Left renal cortex interstitium (tissue), 4 donors: ENCODE measurements at regions not wholly inside any gene's neighbourhood (a gene's known extent, or its start where the extent isn't known, plus 50 kb on each side); places are given as distances from the start of the nearest gene placed in this dataset.
A peak's percentile ranks its signal among the peaks of the same experiment; 100 is the strongest.

Source experiments
- DNase-seq, 4 donors: peaks; one replicate each; pipeline ENCODE4 v3.0.0-alpha.2; 2013; ENCODE audit warnings: low read depth in 4 of 4, low spot score in 2 of 4, missing footprints in 1 of 4

DNA sequence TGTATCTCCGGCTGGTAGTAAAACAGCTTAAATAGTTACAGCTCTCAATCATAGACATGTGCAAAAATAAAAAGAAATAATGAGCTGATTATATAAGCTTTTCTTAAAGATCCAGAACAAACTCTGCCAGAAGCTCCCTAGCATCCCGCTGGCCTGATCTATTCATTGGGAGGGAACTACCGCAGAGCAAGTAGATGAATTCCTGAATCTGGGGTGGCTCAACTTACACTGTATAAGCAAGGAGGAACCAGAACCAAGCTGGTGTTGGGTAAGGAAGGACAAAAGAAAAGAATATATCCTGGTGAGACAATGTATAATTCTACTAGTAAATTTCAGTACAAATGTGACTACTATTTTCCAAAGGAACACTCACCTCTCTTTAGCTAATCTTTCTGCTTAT, 1122.2 kb downstream of the OLFM4 start:
- no peak for DNase-seq

GRCh38 chr13:54162069-54162468, 1133.5 kb downstream of the OLFM4 start:
- no peak for DNase-seq

GRCh38 chr13:54165581-54166215, 1137.1 kb downstream of the OLFM4 start:
- no peak for DNase-seq

DNA sequence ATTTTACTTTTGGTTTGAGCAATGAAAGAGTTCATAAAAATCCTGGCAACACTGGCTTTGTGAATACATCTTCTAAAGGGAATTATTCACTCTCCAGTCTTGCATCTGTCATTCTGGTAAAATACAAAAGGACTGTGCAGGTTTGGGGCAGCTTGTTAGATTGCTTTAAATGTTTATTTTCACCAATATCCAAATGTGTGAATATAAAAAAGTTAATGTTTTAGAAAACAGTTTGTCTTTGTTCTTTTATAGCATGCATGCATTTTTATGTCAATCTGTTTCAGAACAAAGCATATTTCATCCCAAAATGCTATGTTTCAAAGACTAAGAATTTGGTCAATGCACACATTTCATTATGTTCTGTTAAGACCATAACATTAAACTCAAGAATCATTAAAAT, 1145.4 kb downstream of the OLFM4 start:
- DNase-seq = no peak

- DNase-seq = no peak
These were observed 1146.9 kb downstream of the OLFM4 start for GRCh38 chr13:54175466-54175865.

- DNase-seq = no peak
These were observed 1148.9 kb downstream of the OLFM4 start for GRCh38 chr13:54177466-54177865.

GRCh38 chr13:54183166-54183565, 1154.6 kb downstream of the OLFM4 start:
- DNase-seq = no peak

GRCh38 chr13:54183728-54184127, 1155.1 kb downstream of the OLFM4 start:
- no peak for DNase-seq

GRCh38 chr13:54184576-54184975, 1156.0 kb downstream of the OLFM4 start:
- no peak for DNase-seq

DNA sequence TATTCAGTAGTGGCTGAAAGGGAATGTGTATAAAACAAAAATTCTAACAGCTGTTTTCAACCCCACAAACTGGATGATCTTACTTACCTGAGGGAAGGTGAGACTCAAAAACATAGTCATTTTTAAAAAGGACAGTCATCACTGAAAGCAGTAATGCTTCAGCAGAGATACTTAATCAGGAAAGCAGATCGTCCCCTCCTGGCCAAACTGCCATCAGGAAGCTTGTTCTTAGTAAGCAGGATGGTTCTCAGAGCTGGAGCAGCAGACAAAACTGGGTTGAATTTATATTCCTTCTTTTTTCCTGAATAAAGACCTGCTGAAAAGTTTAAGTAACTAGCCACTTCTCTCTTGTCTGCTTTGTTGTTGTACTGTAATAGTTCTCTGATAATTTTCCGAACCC, 1156.5 kb downstream of the OLFM4 start:
- DNase-seq = no peak

GRCh38 chr13:54185785-54186184, 1157.2 kb downstream of the OLFM4 start:
- peak in 1 of 4 donors; percentile 2 for DNase-seq

DNA sequence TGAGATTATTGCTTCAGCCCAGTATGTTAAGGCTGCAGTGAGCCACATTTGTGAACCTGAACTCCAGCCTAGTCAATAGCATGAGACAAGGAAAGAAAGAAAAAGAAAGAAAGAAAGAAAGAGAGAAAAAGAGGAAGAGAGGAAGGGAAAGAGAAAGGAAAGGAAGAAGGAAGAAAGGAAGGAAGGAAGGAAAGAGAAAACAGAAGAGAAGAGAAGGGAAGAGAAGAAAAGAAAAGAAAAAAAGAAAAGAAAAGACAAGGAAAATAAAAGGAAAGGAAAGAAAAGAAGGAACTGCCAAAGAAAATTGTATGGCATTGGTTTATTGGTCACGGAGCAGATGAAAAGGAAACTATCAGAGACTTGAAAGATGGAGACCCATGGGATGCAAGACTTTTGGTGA, 1158.8 kb downstream of the OLFM4 start:
- no peak for DNase-seq

DNA sequence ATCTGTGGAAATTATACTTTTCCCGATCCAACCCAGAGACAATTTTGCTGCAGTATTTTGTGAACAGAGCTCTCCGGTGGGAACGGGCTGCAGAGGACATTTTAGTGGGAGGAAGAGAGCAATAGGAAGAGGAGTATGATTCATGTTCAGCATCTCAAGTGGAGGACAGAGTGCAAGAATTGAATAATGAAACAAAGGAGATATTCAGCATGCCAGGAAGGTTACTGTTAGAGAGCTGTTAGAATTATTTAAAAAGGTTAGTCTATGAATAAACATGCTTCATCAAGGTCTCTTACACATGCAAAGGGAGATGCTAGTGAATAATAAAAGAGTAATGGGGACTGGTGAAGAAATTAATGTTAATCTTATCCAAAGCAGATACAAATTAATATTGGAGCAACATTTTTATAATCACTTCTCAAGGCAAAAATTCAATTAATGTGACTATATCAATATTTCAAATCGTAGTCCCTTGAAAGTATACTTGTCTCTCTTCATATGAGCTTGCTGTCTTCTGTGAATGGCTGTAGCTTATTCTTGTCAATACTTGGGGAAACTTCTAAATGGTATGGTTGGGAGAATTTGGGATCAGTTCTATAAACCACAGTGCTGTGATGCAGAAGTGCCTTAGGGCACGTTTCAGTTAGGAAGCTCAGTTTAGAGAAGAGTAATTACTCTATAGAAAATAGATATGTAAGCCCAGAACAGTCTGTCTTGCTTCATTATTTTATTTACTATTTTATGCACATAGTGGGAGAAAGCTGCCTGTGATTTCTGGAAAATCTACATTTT, 1165.8 kb downstream of the OLFM4 start:
- no peak for DNase-seq

GRCh38 chr13:54196684-54197083, 1168.1 kb downstream of the OLFM4 start:
- no peak for DNase-seq

GRCh38 chr13:54198911-54199310, 1170.3 kb downstream of the OLFM4 start:
- no peak for DNase-seq

- no peak for DNase-seq
These were observed 1178.0 kb downstream of the OLFM4 start for GRCh38 chr13:54206626-54207025.

- DNase-seq = peak in 2 of 4 donors; percentile 3 to 21
These were observed 1181.9 kb downstream of the OLFM4 start for GRCh38 chr13:54210397-54211049.

GRCh38 chr13:54216221-54216620, 1187.6 kb downstream of the OLFM4 start:
- no peak for DNase-seq

- DNase-seq = no peak
These were observed 1198.3 kb downstream of the OLFM4 start for GRCh38 chr13:54226876-54227275.

GRCh38 chr13:54232700-54233099, 1204.1 kb downstream of the OLFM4 start:
- no peak for DNase-seq

- no peak for DNase-seq
These were observed 1206.0 kb downstream of the OLFM4 start for GRCh38 chr13:54234607-54235006.

GRCh38 chr13:54241719-54242118, 1213.1 kb downstream of the OLFM4 start:
- DNase-seq = peak in 2 of 4 donors; percentile 4 to 12
